OCI-LY1 (cell line): ENCODE measurements at regions not wholly inside any gene's neighbourhood (a gene's known extent, or its start where the extent isn't known, plus 50 kb on each side); places are given as distances from the start of the nearest gene placed in this dataset.

Experiments
- CTCF ChIP-seq: fragments of 200-600 bp; sonication (generic), shearing (Covaris generic); IDR thresholded peaks from 2 replicates; pipeline ENCODE4 v1.5.1; 2017; ENCODE audit warnings: mild to moderate bottlenecking, antibody characterized with exemption, low read length, moderate library complexity, mixed read lengths
- EZH2 ChIP-seq: fragments of 200-600 bp; sonication (generic), shearing (Covaris generic); IDR thresholded peaks from 2 replicates; pipeline ENCODE4 v1.8.0; 2017; ENCODE audit warnings: borderline replicate concordance, mixed run types, mild to moderate bottlenecking, antibody characterized with exemption, low read length, moderate library complexity, mixed read lengths

GRCh38 chr14:94717808-94718207 lies 52.1 kb downstream of the GSC start:
- TF ChIP-seq CTCF = 0 out of 2 replicates have a peak, but pooled peaks have one; percentile 10
- TF ChIP-seq EZH2 = no peak
